Heart left ventricle (tissue), 16 donors: ENCODE measurements at regions not wholly inside any gene's neighbourhood (a gene's known extent, or its start where the extent isn't known, plus 50 kb on each side); places are given as distances from the start of the nearest gene placed in this dataset.

Experiments
- ATAC-seq, 4 donors: fragments of 200-7000 bp; cut with Tn5 transposase; one replicate each; pipeline ENCODE4 v1.9.1; 2020 to 2022; ENCODE audit warnings: moderate library complexity in 4 of 4, mild to moderate bottlenecking in 3 of 4, moderate number of reproducible peaks in 1 of 4
- DNase-seq, 5 donors: peaks; one replicate each; pipeline ENCODE4 v3.0.0-alpha.2; 2020
- H3K27ac ChIP-seq, 12 donors: fragments of 200-600 bp; sonication (generic) in 4 of 12; one replicate each; pipeline versions ENCODE4 v1.5.0 to v1.8.0; 2016 to 2022; ENCODE audit warnings: mild to moderate bottlenecking in 2 of 12
- H3K27me3 ChIP-seq, 9 donors: fragments of 200-600 bp; sonication (generic) in 2 of 9; one replicate each; pipeline versions ENCODE4 v1.5.1 to v1.8.0; 2016 to 2022; ENCODE audit warnings: mild to moderate bottlenecking in 3 of 9
- H3K36me3 ChIP-seq, 9 donors: fragments of 200-600 bp; sonication (generic) in 2 of 9; one replicate each; pipeline versions ENCODE4 v1.5.0 to v1.8.0; 2018 to 2022; ENCODE audit warnings: mild to moderate bottlenecking in 2 of 9
- H3K4me1 ChIP-seq, 12 donors: fragments of 200-600 bp; sonication (generic) in 4 of 12; one replicate each; pipeline versions ENCODE4 v1.5.0 to v1.8.0; 2016 to 2022; ENCODE audit warnings: mild to moderate bottlenecking in 3 of 12
- H3K4me3 ChIP-seq, 12 donors: fragments of 200-600 bp; sonication (generic) in 4 of 12; one replicate each; pipeline versions ENCODE4 v1.5.0 to v1.8.0; 2017 to 2022; ENCODE audit warnings: mild to moderate bottlenecking in 9 of 12, moderate library complexity in 4 of 12
- H3K9me3 ChIP-seq, 12 donors: fragments of 200-600 bp; sonication (generic) in 4 of 12; one replicate each; pipeline versions ENCODE4 v1.5.0 to v1.8.0; 2016 to 2022; ENCODE audit warnings: mild to moderate bottlenecking in 1 of 12
- CTCF ChIP-seq, 12 donors: fragments of 200-600 bp; sonication (generic) in 4 of 12; IDR thresholded peaks; one replicate each; pipeline versions ENCODE4 v1.5.0 to v1.8.0; 2018 to 2022; ENCODE audit warnings: antibody characterized with exemption in 12 of 12, mild to moderate bottlenecking in 5 of 12
- POLR2A ChIP-seq, 2 donors: fragments of 450-650 bp; IDR thresholded peaks; one replicate each; pipeline ENCODE4 v1.6.1; 2017; ENCODE audit warnings: antibody characterized with exemption in 2 of 2, mild to moderate bottlenecking in 2 of 2, moderate library complexity in 2 of 2
- WGBS, 4 donors: extraction: QIAGEN DNeasy Blood & Tissue Kit in 2 of 4; methylation state at CpG; one replicate each; pipeline versions ENCODE4 v1.1.5 to v1.1.7; 2013 to 2018; 5-methylcytosine and 5-hydroxymethylcytosine counted together
- intact Hi-C, 10 donors: fragments of 100-400 bp; cut with DNase I; formaldehyde crosslinking; loops; one replicate each; pipeline versions ENCODE4 v1.11.1 to v1.14.2; 2022
- donor health status: ischemic (EF 13 %, LVEDD 7.1; RV severe dilation, severe dysfunction).
- donor health status: healthy with polysubstance abuse.
- donor health status: DM: no; HTN: yes; CAD: no.
- donor health status: DM: no; HTN: no; CAD: no.
- donor health status: ischemic (EF 25% LVEDD 6.9; RV normal size, moderate dysfunction).
- donor health status: ischemic (EF 25% LVEDD 5.7; RV mildly dilated, moderate dysfunction).
- donor health status: healthy.
- donor health status: DM: yes; HTN: yes; CAD: no.
- donor health status: ischemic (EF 35%, LVEDD 5.7; RV mildly dilated, moderate dysfunction).
- donor health status: nonischemic (EF 11% LVEDD 7.7; RV severe dilation, severe dysfunction).
- donor health status: DM: yes; HTN: yes; CAD: no.
- donor health status: PGD.
- donor health status: ischemic (EF 29% LVEDD 5.4; RV normal size, mild dysfunction).
- donor health status: nonischemic (EF 23%, LVEDD 6.1; RV moderate dilation, normal function).

DNA sequence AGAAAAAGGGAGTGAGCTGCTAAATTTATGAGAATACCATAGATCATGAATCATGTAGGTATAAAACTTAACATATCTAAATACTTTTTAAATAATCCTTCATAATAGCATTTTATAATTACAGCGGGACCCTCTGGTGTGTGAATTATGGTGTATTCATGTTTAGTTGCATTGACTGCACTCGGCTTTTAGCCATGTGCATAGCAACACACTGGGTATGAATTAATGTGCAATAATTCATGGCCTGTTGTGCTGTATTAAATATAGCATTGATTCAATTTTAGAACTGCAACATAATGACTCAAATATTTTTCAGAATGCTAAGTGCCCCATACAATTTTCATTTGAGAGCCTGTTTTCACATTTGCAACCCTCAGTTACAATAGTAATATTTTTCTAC lies 249.6 kb upstream of the G2E3 start:
- Histone ChIP-seq H3K27ac (no peak overlapping the region), H3K36me3 (no peaks in the 10 kb centered on the region), H3K9me3 (peaks cover 0 to under 1% (median 0%) of the 10 kb centered on the region in 12 donors), H3K27me3 (no peaks in the 10 kb centered on the region), H3K4me3 (no peak overlapping the region), H3K4me1 (no peaks in the 10 kb centered on the region)
- intact Hi-C loops = no loop called here
- DNase-seq (no peak), ATAC-seq (no peak)
- WGBS, 4 donors = 72 to 91% (median 84%) methylated on average over 2 of the region's 2 CpGs
- TF ChIP-seq CTCF (IDR thresholded peaks at IDR 0.05) (no peak), POLR2A (IDR thresholded peaks at IDR 0.05) (no peak)

GRCh38 chr14:30312214-30312613 lies 246.7 kb upstream of the G2E3 start:
- WGBS, 4 donors = 84 to 92% (median 86%) methylated on average over 1 of the region's 1 CpG
- TF ChIP-seq CTCF (IDR thresholded peaks at IDR 0.05) (no peak), POLR2A (IDR thresholded peaks at IDR 0.05) (no peak)
- no peak for DNase-seq
- Histone ChIP-seq H3K4me3 (no peak overlapping the region), H3K9me3 (peaks cover 0 to 15% (median 0%) of the 10 kb centered on the region in 12 donors), H3K27me3 (no peaks in the 10 kb centered on the region), H3K27ac (no peak overlapping the region), H3K36me3 (no peaks in the 10 kb centered on the region), H3K4me1 (no peaks in the 10 kb centered on the region)
- intact Hi-C loops = no loop called here
- ATAC-seq = no peak

- H3K4me3 ChIP-seq = no peak overlapping the region
- TF ChIP-seq POLR2A (IDR thresholded peaks at IDR 0.05) (no peak), CTCF (IDR thresholded peaks at IDR 0.05) (no peak)
- ATAC-seq = no peak
- no peak overlapping the region for H3K27ac ChIP-seq
- no peaks in the 10 kb centered on the region for H3K27me3 ChIP-seq
- 54 to 59% (median 57%) methylated on average over 4 of the region's 4 CpGs for WGBS, 4 donors
- intact Hi-C loops = no loop called here
- H3K9me3 ChIP-seq = peaks cover 0 to 15% (median 0%) of the 10 kb centered on the region in 12 donors
- no peaks in the 10 kb centered on the region for H3K4me1 ChIP-seq
- DNase-seq = no peak
- H3K36me3 ChIP-seq = no peaks in the 10 kb centered on the region
Observed at GRCh38 chr14:30317729-30318128, 241.2 kb upstream of the G2E3 start.

GRCh38 chr14:30322819-30323218 lies 236.1 kb upstream of the G2E3 start:
- no peak overlapping the region for H3K27ac ChIP-seq
- 56 to 71% (median 66%) methylated on average over 1 of the region's 1 CpG for WGBS, 4 donors
- no peak for ATAC-seq

More at GRCh38 chr14:30322819-30323218, 236.1 kb upstream of the G2E3 start:
- Histone ChIP-seq H3K4me3 (no peak overlapping the region), H3K36me3 (no peaks in the 10 kb centered on the region), H3K4me1 (no peaks in the 10 kb centered on the region), H3K27me3 (no peaks in the 10 kb centered on the region), H3K9me3 (peaks cover 0 to 6% (median 0%) of the 10 kb centered on the region in 12 donors)
- intact Hi-C loops = no loop called here
- TF ChIP-seq POLR2A (IDR thresholded peaks at IDR 0.05) (no peak), CTCF (IDR thresholded peaks at IDR 0.05) (no peak)
- DNase-seq = no peak
